NCI-H2029 treated with DMSO at 0.1 percent for 48 hours (cell line): ENCODE measurements at regions not wholly inside any gene's neighbourhood (a gene's known extent, or its start where the extent isn't known, plus 50 kb on each side); places are given as distances from the start of the nearest gene placed in this dataset.
"Not testable (repeated sequence)": the region's sequence is repeated elsewhere in the genome, so short reads cannot be mapped to it uniquely, and the experiment has no call there.

Experiments used
- DNase-seq: peaks from one replicate; lab custom pipeline; 2025; lab: John Stamatoyannopoulos, UW

GRCh38 chrX:40949071-40949470 lies 136.2 kb upstream of the USP9X start:
- DNase-seq = no peak

GRCh38 chrX:40950546-40950945 lies 134.7 kb upstream of the USP9X start:
- no peak for DNase-seq

DNA sequence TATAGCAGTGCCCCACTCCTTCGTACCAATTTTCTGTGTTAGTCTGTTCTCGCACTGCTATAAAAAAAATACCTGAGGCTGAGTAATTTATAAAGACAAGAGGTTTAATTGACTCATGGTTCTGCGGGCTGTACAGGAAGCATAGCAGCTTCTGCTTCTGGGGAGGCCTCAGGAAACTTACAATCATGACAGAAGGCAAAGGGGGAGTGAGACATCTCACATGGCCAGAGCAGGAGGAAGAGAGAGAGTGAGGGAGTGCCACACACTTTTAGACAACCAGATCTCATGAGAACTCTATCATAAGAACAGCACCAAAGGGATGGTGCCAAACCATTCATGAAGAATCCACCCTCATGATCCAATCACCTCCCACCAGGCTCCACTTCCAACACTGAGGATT lies 133.8 kb upstream of the USP9X start:
- not testable (repeated sequence) for DNase-seq

DNA sequence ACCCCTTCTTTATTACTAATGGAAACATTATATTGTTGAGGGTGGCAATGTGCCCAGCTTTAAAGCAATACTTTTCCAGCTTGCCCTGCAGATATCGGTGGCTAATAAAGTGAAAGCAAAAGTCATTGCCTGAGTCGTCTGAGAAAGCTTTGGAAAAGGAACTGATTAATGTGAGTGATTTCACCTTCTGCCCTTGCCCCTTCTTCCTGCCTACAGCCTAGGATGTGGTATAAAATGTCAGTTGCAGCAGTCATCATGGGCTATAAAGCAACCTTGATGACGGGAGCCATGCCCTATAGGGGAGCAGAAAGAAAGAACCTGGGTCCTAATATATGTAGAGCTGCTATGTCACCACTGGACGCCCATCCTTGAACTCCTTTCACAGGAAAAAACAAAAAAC lies 132.4 kb upstream of the USP9X start:
- DNase-seq = no peak

- DNase-seq = no peak
These were observed 131.9 kb upstream of the USP9X start for GRCh38 chrX:40953369-40953768.

DNA sequence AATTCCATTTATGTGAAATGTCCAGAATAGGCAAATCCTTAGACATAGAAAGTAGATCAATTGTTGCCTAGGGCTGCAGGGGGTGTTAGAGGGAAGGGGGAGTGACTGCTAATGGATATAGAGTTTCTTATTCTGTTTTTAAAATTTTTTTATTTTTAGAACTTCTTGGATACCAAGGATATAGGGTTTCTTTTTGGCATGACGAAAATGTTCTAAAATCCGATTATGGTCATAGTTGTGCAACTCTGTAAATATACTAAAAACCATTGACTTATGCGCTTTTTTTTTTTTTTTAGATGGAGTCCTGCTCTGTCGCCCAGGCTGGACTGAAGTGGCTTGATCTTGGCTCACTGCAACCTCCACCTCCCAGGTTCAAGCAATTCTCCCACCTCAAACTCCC lies 125.2 kb upstream of the USP9X start:
- DNase-seq = no peak

GRCh38 chrX:40962793-40963407 lies 122.3 kb upstream of the USP9X start:
- no peak for DNase-seq

GRCh38 chrX:40964008-40964407 lies 121.2 kb upstream of the USP9X start:
- DNase-seq = no peak

GRCh38 chrX:40964633-40965586 lies 120.3 kb upstream of the USP9X start:
- no peak for DNase-seq

- DNase-seq = no peak
These were observed 118.9 kb upstream of the USP9X start for GRCh38 chrX:40966213-40966820.

DNA sequence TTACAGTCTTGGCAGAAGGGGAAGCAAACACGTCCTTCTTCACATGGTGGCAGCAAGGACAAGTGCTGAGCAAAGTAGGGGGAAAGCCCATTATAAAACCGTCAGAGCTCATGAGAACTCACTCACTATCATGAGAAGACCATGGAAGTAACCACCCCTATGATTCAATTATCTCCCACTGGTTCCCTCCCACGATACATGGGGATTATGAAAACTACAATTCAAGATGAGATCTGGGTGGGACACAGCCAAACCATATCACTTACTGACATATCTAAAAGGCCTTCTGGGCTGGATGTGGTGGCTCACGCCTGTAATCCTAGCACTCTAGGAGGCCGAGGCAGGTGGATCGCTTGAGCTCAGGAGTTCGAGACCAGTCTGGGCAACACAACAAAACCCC lies 117.1 kb upstream of the USP9X start:
- no peak for DNase-seq

DNA sequence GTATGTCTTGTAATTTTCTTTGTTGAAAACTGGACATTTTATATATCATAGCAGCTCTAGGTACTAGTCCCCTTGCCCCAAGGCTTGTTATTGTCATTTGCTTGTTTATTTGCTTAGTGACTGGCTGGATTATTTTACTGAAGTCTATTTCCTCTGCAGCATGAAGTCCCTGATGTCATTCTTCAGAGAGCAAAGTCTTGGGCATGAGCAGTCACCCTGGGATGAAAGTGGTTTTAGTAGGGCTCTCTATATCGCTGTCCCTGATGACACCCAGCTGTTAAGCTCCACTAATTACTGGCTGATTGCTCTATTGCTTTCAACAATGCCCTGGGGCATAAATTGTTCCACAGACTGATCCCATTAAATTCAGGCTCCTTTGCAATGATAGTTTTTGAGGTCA lies 113.5 kb upstream of the USP9X start:
- no peak for DNase-seq

GRCh38 chrX:40973619-40974018 lies 111.6 kb upstream of the USP9X start:
- no peak for DNase-seq

DNA sequence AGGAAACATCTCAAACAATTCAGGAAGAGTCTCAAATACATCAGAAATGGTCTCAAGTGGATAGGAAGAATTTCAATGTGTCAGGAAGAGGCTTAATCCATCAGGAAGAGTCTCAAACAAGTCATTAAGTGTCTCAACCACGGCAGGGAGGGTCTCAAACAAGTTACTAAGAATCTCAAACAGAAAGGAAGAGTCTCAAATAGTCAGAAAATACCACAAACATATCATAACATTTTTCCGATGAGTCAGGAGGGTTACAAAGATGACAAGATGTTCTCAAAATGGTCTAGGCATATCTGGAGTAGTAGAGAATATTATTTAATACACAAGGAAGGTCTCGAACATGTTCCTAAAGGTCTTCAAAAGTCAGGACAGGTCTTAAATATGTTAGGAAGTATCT lies 109.3 kb upstream of the USP9X start:
- no peak for DNase-seq

- no peak for DNase-seq
These were observed 108.3 kb upstream of the USP9X start for GRCh38 chrX:40976981-40977380.

- no peak for DNase-seq
These were observed 100.3 kb upstream of the USP9X start for GRCh38 chrX:40984962-40985361.

DNA sequence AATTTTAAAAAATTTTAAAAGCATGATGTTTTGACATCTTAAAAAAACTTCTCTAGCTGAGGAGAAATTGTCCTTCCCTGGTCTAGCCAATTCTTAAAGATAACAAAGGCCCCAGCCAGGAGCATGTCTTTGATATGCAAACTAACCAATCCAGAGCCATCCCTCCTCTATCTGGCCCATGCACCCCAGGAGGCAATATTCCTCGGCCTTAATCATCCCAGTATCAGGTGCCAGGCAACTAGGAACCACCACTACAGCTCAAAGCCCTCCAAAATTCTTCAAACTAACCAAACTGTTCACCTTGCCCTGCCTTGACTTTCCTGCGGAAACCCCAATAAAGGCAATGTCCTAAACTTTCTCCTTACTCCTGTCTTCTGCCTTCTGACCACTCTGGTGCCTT lies 97.8 kb upstream of the USP9X start:
- DNase-seq = no peak

- no peak for DNase-seq
These were observed 97.1 kb upstream of the USP9X start for GRCh38 chrX:40988100-40988499.

DNA sequence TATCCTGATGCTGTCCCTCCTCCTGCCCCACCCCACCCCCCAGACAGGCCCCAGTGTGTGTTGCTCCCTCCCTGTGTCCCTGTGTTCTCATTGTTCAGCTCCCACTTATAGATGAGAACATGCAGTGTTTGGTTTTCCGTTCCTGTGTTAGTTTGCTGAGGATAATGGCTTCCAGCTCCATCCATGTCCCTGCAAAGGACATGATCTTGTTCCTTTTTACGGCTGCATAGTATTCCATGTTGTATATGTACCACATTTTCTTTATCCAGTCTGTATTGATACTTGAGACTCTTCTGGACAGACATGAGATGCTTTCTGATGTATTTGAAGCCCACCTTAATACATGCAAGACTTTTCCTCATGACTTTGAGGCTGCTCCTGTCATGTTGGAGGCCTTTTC lies 91.8 kb upstream of the USP9X start:
- not testable (repeated sequence) for DNase-seq

- DNase-seq = no peak
These were observed 88.2 kb upstream of the USP9X start for GRCh38 chrX:40996886-40997530.

- no peak for DNase-seq
These were observed 87.1 kb upstream of the USP9X start for GRCh38 chrX:40998123-40998522.

DNA sequence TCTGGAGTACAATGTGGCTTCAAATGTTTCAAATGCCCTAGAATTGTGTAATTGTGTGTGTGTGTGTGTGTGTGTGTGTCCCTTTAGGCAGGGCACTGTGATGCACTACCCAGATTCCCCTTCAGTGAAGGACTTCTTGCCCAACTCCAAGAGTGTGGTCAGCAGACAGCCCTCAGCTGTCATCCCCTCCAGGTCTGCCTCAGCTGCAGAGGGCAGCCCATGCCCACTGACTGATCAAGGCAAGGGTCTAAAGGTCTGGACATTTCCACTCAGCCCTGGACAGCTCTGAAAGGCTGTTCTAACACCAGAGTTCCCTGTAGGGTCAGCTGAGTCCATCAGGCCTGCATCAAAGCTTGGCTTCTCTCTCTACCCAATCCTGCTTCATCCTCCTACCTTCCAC lies 83.9 kb upstream of the USP9X start:
- no peak for DNase-seq

GRCh38 chrX:41002026-41002425 lies 83.2 kb upstream of the USP9X start:
- DNase-seq = no peak
